Left lobe of liver (tissue), 2 donors: ENCODE measurements at regions not wholly inside any gene's neighbourhood (a gene's known extent, or its start where the extent isn't known, plus 50 kb on each side); places are given as distances from the start of the nearest gene placed in this dataset.
"Not testable (repeated sequence)": the region's sequence is repeated elsewhere in the genome, so short reads cannot be mapped to it uniquely, and the experiment has no call there.

ENCODE experiments used
- ATAC-seq: fragments of 200-7000 bp; cut with Tn5 transposase; one replicate; pipeline ENCODE4 v1.9.1; 2020; ENCODE audit warnings: mild to moderate bottlenecking, moderate library complexity
- DNase-seq: peaks from one replicate; pipeline ENCODE4 v3.0.0-alpha.2; 2020; ENCODE audit warnings: low spot score
- donor health status: DM: no; HTN: no; CAD: no; lungs with moderate emphysema.
- donor health status: DM: no; HTN: yes; CAD: no.

DNA sequence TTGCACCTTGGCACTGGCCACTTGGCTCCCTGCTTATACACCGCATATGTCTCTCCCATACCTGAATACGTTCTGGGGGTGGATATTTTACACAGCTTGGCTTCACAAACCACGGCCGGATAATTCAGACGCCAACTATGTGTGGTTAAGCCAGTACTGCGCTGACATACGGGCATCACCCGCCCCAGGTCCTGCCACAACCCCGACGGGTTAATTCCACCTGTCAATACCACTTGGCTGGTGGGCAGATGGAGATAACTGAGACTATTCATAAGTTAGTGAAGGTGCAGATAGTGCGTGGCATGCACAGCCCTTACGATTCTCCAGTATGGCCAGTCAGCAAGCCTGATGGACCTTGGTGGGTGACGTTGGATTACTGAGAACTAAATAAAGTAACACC lies 696.3 kb upstream of the AGA start:
- ATAC-seq: no peak
- DNase-seq: no peak

DNA sequence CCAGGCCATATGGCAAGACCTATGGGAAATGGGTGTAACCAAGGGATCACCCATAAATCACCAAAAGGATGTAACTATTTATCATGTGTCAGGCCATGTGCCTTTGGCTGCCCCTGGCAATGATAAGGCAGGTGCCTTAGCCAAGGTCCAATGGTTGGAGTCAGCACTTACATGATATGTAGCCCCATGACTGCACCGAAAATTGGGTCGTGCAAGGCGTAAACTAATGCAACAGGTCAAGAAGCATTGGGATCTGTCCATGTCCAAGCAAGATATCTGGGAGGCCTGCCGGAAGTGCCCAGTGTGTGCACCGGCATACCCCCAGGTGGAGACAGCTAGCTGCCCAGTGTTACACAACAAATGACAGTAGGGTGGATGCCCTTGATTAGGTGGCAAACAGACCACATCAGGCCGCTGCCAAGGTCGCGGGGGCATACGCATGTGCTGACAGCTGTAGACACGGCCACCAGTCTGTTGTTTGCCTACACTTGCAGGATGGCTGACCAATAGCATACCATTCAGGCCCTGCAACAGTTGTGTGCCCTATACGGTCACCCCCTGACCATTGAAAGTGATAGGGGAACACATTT lies 698.2 kb upstream of the AGA start:
- DNase-seq: no peak
- no peak for ATAC-seq

DNA sequence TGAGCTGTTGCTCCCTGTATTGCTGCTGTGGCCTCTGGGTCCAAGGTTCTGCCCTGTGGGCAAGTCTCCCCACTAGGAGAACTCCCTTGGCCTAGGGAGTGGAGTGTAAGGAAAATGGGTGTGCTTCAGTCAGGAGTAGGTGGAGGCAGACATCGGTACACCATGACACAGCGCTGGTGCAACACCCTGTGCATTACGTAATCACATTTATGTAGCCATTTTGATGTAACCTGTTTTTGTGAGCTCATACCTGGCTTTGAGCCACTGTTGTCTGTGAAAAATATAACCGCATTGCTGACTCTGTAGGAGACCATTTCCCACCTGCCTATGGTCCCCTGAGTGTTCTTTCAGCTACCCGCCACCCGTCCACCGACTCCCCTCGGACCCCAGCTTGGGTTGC lies 700.5 kb upstream of the AGA start:
- ATAC-seq (no peak), DNase-seq (no peak)

DNA sequence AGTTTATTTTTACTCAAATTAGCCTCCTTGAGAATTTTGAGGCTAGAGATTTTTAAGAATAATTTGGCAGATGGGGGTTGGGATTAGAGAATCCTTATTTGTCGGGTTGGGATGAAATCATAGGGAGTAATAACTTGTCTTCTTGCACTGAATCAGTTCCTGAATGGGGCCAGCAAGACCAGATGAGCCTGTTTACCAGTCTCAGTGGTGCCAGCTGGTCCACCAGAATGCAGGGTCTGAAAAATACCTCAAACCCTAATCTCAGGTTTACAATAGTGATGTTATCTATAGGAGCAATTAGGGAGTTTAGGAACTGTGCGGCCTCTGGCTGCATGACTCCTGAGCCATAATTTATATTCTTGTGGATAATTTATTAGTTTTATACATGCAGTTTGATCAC lies 705.9 kb upstream of the AGA start:
- ATAC-seq (no peak), DNase-seq (no peak)

DNA sequence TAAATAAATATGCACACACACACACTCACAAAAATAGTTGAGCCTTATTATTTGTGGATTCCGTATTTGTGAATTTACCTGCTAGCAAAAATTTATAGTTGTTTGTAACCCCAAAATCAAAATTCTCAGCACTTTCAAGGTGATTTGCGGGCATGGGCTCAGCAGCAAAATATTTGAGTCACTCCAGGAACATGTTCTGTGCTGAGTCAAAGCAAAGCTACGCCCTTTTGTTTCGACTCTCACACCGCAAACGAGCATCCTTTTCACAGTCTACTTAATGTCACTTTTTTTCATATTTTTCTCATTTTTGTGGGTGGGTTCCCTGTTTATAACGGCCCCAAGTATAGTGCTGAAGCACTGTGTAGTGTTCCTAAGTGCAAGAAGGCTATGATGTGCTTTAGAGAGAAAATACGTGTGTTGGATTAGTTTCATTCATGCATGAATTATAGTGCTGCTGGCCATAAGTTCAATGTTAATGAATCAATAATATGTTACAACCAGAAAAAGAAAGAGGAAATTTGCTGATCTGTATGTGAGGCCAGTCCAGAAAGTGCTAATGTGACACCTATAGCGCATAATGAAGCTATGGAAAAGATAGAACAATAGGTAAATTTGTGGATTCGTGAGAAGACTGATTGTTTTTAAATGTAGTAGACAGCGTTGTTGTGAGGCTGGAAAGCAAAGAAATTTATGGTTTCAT lies 723.2 kb upstream of the AGA start:
- DNase-seq (no peak), ATAC-seq (no peak)

DNA sequence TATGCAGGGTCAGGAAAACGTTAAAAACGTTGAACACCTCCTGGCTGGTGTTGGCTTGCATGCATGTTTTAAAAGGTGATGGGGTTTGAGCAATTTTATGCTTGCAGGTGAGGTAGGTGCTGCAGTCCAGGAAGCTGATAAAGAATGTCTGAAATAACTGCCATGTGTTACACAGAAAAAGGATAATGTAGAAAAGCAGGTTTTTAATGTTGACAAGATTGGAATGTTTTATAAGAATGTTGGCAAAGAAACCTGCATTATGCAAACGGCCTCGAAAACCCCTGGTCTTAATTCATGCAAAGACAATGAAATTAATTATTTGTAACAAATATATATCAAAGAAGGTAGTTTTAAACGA lies 723.7 kb upstream of the AGA start:
- DNase-seq (no peak), ATAC-seq (no peak)

DNA sequence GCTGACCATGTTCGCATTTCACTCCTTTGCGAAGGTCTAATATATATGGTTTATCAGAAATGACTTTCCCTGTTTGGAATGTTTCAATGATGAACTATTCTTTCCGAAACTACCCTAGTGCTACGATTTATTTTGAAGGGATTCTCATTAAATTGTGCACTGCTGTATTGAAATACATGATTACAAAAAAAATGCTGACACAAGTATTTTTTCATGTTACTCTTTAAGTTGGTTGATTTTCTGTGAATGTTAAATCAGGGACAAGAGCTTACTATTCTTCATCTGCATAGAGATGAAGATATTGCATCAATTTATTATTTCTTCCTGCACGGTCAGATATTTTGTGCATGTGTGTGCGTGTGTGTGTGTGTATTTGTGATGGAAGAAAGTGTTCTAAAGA lies 731.5 kb upstream of the AGA start:
- no peak for ATAC-seq
- no peak for DNase-seq

DNA sequence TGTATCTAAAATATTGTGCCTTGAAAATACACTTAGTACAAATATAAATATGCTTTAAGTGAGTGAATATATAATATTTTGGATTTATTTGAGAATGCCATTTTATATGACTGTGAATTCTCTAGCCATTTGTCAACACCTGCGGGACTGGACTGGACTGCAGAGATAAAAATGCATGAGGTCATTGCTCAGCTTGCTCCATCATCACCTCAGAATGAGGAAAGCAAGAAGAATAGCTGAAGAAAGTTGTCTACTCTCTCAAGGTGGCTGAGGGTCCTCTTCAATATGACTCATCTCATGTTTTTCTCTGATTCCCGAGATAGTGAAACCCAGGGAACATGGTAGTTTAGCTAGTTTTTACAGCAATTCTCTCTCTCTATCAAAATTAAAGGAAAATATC lies 732.5 kb upstream of the AGA start:
- ATAC-seq (no peak), DNase-seq (no peak)

DNA sequence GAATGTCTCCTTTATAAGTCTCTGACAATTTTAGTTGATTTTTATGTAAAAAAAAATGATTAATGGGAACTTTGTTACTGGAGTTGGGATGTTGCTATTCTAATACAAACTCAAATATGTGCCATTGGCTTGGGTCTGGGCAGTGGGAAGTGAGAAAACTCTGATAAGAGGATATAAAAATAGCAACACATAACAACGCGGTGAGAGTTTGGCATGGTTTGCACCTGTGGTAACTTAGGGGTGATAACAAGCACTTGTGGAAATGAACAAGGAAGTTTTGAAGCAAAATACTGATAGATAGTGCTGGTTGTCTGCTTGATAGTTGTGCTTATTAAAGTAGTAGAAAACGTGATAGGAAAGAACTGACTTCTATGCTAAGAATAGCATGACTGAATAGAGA lies 743.3 kb upstream of the AGA start:
- DNase-seq: no peak
- ATAC-seq: no peak

DNA sequence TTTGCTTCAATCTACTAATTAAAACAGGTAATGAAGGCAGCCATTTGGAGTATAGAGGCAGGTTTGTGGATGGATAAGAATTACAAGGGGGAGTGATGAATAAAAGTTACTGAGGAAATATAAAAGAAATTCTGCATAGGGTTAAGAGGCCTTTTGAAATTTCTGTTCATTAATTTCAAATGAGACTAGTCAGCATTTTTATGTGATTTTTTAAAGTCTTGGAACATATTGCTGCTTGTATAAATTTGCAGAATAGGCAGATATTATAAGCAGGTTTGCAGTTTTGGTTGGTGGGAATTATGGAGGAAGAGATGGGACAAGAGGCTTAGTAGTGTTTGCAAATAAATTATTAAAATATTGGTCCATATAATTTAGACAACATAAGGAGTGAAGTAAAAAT lies 750.4 kb upstream of the AGA start:
- ATAC-seq (no peak), DNase-seq (no peak)

DNA sequence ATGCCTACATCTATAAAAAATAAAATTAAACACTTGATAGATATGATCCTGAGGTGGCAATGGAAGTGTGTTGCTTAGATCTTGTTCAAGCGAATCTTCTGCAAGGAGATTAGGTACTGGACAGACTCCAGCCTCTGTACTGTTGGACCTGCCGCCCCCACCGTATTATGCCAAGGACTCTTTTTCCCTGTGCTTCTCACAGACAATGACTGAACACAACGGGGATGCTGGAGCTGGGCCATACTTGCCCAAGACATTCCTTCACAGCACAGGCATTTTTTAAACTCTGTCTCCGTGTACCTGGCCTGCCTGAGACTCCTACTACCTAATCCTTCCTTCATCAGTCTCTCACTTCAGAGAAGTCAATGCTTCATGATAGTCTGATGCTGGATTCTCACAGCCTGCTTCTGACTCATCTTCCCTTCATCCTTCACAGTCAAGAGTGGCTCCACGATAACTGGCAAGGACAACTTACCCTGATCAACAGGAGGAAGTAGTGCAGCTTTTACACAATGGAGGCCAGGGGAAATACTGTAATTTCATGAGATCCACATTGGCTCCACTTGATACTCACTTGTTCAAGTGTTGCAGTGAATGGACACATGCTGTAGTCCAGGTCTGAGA lies 754.6 kb upstream of the AGA start:
- ATAC-seq: no peak

DNA sequence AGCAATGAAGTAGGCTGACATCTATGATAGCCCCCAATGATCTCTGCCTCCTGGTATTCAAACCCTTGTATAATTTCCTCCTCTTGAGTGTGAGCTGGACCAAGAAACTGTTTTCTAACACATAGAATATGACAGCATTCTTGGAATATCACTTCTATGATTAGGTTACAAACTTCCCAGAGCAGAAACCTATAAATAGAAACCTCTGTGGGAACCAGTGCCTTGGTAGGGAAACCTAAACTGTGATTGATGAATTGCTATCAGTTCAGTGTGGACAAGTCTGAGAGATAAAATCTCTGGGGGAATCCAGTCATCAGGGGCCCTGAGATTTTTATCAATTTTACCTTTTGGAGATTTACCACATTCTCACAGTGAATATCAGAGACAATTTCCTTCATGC lies 756.5 kb upstream of the AGA start:
- DNase-seq (no peak), ATAC-seq (no peak)

More for the DNA sequence above, 754.6 kb upstream of the AGA start:
- no peak for DNase-seq

DNA sequence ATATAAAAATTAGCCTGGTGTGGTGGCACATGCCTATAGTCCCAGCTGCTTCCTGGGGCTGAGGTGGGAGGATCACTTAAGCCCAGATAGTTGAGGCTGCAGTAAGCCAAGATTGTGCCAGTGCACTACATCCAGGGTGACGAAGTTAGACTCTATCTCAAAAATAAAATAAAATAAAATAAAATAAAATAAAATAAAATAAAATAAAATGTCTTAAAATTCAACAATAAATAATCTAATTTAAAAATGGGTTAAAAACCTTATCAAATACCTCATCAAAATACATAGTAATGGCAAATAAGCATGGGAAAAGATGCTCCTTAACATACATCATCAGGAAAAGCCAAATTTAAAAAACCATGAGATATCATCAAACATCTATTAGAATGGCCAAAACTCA lies 760.2 kb upstream of the AGA start:
- ATAC-seq (no peak), DNase-seq (no peak)

DNA sequence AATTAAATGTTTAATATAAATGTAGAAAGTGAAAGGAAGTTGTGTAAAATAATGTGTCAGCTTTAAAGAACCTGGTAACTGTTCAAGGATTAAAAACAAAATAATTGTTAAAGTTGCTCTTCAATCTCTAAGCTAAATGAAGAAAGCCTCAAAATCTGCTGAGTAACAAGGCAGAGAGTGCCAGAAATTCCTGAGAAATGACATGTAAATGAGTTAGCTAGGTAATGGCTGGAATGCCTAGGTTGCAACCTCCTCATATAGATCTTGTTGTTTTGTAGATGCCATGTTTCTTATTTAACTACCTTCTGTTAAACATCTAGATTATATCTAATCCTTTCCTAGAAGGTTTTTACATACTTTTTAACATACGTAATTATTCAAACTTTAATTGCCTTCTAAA lies 763.6 kb upstream of the AGA start:
- ATAC-seq (no peak), DNase-seq (no peak)

DNA sequence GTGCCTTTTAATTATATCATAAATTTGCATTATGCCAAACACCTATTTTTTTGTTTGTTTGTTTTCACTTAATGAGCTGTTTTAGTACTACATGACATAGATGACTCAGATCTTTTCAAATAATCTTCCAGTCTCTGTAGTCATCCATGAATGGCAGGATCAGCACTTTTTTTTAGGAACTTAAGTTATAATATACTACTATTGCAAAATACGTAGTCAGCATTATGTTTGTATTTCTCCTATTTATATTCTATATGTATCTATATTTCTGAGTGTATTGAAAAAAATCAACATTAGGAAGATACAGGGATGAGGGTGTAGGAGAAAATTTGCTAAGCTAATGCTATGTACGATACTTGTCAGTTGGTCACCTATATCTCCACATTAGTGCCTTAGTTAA lies 773.1 kb upstream of the AGA start:
- DNase-seq (no peak), ATAC-seq (no peak)

DNA sequence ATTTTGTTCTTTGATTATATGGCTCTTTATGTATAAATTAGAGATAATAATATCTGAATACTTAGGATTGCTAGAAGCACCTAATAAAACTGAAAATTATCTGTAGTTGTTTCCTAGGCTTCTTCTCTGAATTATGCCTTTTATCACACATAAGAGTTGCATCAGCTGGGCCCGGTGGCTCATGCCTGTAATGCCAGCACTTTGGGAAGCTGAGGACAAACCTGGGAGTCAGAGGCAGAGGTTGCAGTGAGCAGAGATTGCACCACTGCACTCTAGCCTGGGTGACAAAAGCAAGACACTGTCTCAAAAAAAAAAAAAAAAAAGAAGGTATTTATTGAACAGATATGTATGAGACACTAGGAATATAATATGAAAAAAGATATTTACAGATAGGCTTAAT lies 773.5 kb upstream of the AGA start:
- no peak for ATAC-seq

DNA sequence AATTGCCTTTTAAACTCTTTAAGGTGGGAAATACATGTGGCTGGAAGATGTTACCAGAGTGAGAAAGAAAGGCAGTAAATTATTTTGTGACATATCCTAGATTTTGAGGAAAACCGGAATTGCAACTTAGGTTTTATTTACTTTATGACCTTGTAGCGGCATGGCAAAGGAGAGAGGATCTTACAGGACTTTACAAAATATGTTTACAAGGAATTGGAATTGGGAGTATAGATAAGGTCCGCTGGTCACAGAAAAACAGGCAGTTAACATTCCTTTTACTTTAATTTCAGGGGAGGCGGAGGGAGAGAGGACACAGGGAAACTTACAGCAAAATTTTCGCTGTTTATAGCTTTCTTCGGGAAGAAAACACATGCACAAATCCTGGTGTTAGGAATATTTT lies 784.2 kb upstream of the AGA start:
- not testable (repeated sequence) for DNase-seq, ATAC-seq

More for the DNA sequence above, 773.5 kb upstream of the AGA start:
- no peak for DNase-seq

DNA sequence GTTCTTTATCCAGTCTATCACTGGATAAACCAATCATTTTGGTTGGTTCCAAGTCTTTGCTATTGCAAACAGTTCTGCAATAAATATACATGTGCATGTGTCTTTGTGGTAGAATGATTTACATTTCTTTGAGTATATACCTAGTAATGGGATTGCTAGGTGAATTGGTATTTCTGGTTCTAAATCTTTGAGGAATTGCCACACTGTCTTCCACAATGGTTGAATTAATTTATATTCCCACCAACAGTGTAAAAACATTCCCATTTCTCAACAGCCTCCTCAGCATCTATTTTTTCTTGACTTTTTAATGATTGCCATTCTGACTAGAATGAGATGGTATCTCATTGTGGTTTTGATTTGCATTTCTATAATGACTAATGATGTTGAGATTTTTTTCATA lies 791.7 kb upstream of the AGA start:
- no peak for DNase-seq
- ATAC-seq: no peak

DNA sequence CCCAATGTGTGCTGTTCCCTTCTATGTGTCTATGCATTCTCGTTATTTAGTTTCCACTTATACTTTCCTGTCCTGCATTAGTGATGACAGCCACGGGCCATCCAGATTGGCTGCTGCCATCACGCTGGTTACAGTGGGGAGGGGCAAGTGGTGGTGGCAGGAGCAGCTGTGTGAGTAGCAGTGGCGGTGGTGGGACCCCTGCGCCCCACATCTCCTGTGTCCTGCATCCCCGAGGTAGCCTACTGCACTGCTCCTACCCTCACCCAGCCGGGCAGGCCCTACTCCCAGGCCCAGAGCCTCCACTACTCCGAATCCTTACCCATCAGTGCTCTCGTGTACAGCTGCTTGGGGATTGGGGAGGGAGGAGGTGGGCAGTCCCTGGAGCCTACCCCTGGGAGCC lies 798.7 kb upstream of the AGA start:
- DNase-seq (no peak), ATAC-seq (no peak)

DNA sequence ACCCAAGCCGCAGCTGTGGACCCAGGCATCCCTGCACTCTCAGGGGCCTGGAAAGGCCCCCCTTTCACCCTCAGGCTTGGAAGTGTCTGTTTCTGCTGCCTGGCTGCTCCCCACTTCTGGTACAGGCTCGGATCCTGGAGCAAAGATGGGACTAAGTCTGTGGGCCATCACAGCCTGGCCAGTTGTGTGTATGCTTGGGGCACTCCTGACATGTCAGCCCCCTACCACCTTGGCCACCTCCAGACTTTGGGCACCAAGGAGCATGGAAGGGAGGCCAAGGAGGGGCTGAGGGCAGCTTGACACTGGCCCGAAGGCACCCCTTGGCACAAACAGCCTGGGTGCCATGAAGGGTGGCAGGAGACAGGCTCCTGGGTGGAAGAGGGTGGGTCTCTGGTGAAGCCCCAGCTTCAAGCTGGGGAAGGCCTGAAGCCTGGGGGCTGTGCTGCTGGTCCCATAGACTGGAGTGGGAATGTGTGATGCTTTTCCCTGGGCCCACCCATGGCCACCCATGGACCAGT lies 799.4 kb upstream of the AGA start:
- ATAC-seq: no peak
- DNase-seq: no peak

DNA sequence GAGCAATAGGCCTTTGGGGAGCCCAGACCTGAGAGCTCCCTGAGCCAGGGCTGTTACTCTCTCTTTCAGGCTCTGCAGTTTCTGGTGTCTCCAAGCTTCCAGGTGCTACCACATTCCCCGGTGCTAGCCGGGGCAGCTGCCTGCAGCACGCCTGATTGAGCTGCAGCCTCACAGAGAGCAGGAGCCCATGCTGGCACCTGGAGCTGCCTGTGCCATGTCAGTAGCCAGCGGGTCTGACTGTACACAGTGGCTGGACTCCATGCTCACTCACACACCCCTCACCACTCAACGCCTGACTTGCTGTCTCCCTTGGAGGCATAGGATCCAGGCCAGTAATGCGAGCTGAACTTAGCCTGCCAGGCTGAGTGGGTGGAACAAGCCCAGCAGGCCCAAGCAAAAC lies 800.4 kb upstream of the AGA start:
- no peak for ATAC-seq
- no peak for DNase-seq

DNA sequence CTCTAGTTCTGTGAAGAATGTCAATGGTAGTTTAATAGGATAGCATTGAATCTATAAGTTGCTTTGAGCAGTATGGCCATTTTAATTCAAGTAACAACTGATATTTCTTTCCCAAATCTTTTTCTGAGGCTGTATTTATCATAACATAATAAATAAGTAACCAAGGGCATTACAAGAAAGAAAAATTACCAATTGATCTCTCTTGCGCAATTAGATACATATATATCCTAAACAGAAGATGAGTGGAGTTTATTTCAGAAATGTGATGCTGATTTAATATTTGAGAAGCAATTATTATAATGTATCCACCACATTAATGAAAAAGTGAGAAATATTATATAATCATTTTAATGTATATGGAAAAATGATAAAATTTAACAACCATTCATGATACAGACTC lies 802.5 kb upstream of the AGA start:
- DNase-seq: no peak
- no peak for ATAC-seq

DNA sequence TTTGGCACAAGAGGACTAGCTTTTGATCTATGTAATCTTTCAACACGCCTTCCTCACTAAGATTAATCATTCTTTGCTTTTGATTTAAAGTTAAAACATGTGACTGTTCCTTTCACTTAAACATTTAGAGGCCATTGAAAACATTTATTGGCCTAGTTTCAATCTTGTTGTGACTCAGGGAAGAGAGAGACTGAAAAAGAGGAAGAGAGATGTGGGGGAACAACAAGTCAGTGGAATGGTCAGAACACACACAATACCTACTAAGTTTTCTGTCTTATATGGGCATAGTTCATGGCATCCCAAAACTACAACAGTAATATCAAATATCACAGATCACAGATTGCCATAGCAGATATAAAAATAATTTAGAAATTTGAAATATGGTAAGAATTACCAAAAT lies 812.9 kb upstream of the AGA start:
- ATAC-seq: no peak
- no peak for DNase-seq
